Astrocyte (in vitro differentiated cells and primary cell): ENCODE measurements at regions not wholly inside any gene's neighbourhood (a gene's known extent, or its start where the extent isn't known, plus 50 kb on each side); places are given as distances from the start of the nearest gene placed in this dataset.

Source experiments
- DNase-seq: peaks from one replicate; pipeline ENCODE4 v3.0.0-alpha.2; 2010; ENCODE audit warnings: low read depth
- FAIRE-seq: peaks from 2 replicates; lab custom pipeline; 2011; peaks lifted over from hg19 to GRCh38; lab: Jason Lieb, UNC
- H2AFZ ChIP-seq: 2 replicates; pipeline ENCODE4 v1.6.0; 2012; ENCODE audit warnings: low read depth, low read length, inconsistent platforms
- H3K27ac ChIP-seq: 2 replicates; pipeline ENCODE4 v1.5.1; 2011; ENCODE audit warnings: low read depth, low read length, inconsistent platforms
- H3K27me3 ChIP-seq: 2 replicates; pipeline ENCODE4 v1.6.0; 2011; ENCODE audit warnings: low read length, inconsistent platforms; ENCODE audit not compliant: insufficient read depth
- H3K36me3 ChIP-seq: 2 replicates; pipeline ENCODE4 v1.5.1; 2011; ENCODE audit warnings: low read length, inconsistent platforms; ENCODE audit not compliant: insufficient read depth
- H3K4me1 ChIP-seq: 2 replicates; pipeline ENCODE4 v1.5.1; 2011; ENCODE audit warnings: low read length, inconsistent platforms; ENCODE audit not compliant: insufficient read depth
- H3K4me2 ChIP-seq: 2 replicates; pipeline ENCODE4 v1.6.0; 2012; ENCODE audit warnings: low read length, inconsistent platforms
- H3K4me3 ChIP-seq: 2 replicates; pipeline ENCODE4 v1.5.1; 2011; ENCODE audit warnings: low read depth, mild to moderate bottlenecking, low read length, inconsistent platforms; ENCODE audit not compliant: insufficient read depth
- H3K79me2 ChIP-seq: 2 replicates; pipeline ENCODE4 v1.6.0; 2012; ENCODE audit warnings: mild to moderate bottlenecking, low read length, inconsistent platforms; ENCODE audit not compliant: insufficient read depth
- H3K9ac ChIP-seq: 2 replicates; pipeline ENCODE4 v1.6.0; 2012; ENCODE audit warnings: mild to moderate bottlenecking, low read length, inconsistent platforms
- H3K9me3 ChIP-seq: 2 replicates; pipeline ENCODE4 v1.5.1; 2012; ENCODE audit warnings: low read depth, mild to moderate bottlenecking, low read length, inconsistent platforms; ENCODE audit not compliant: insufficient read depth
- H4K20me1 ChIP-seq: 2 replicates; pipeline ENCODE4 v1.6.0; 2012; ENCODE audit warnings: low read length, inconsistent platforms; ENCODE audit not compliant: insufficient read depth
- H3K27ac Mint-ChIP-seq: one replicate; pipeline ENCODE4 v1.8.0; 2021; ENCODE audit warnings: mild to moderate bottlenecking, mixed read lengths; ENCODE audit not compliant: unreplicated experiment
- H3K27me3 Mint-ChIP-seq: one replicate; pipeline ENCODE4 v1.8.0; 2021; ENCODE audit warnings: low read depth, mixed read lengths; ENCODE audit not compliant: unreplicated experiment
- H3K36me3 Mint-ChIP-seq: one replicate; pipeline ENCODE4 v1.8.0; 2021; ENCODE audit warnings: low read depth, mixed read lengths; ENCODE audit not compliant: unreplicated experiment
- H3K4me1 Mint-ChIP-seq: one replicate; pipeline ENCODE4 v1.8.0; 2021; ENCODE audit warnings: low read depth, mixed read lengths; ENCODE audit not compliant: unreplicated experiment
- H3K4me3 Mint-ChIP-seq: one replicate; pipeline ENCODE4 v1.8.0; 2021; ENCODE audit warnings: mild to moderate bottlenecking, moderate library complexity, mixed read lengths; ENCODE audit not compliant: unreplicated experiment
- H3K9me3 Mint-ChIP-seq: one replicate; pipeline ENCODE4 v1.8.0; 2021; ENCODE audit warnings: mild to moderate bottlenecking, mixed read lengths; ENCODE audit not compliant: unreplicated experiment
- EZH2 ChIP-seq: IDR thresholded peaks from 2 replicates; pipeline ENCODE4 v1.6.1; 2012; ENCODE audit warnings: mild to moderate bottlenecking, low read length, inconsistent platforms; ENCODE audit not compliant: insufficient read depth
- TF ChIP-seq, protein P1 (sequence below): IDR thresholded peaks from 2 replicates; pipeline ENCODE4 v1.5.1; 2011; ENCODE audit warnings: low read depth, mild to moderate bottlenecking, inconsistent platforms, low read length, moderate library complexity; ENCODE audit not compliant: insufficient read depth

DNA sequence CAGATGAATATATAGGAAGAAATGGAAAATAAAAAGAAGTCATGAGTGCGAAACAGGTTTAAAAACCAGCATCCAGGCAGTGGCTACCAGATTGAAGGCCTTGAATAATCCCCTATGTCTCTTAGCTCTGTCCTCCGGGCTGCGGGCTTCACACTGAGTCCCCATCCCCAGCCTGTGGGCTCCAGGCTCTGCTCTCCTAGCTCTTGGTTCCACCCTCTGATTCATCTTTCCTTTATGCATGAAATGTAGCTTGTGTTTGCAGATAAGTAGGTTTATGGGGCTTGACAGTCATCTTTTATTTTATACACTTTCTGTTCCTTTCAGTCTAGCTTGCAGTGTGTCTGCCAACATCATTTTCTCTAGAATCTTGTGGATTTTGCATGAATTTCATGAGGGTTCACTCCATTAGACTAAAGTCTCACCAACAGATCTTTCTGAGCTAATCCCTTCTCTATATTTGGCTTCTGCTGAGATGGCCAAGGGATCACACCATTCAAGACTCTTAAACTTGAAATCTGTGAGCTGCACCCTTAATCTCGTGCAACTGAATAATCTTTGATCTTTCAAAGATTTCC is 174.5 kb downstream of the PLPPR4 start:
- FAIRE-seq = no peak

DNA sequence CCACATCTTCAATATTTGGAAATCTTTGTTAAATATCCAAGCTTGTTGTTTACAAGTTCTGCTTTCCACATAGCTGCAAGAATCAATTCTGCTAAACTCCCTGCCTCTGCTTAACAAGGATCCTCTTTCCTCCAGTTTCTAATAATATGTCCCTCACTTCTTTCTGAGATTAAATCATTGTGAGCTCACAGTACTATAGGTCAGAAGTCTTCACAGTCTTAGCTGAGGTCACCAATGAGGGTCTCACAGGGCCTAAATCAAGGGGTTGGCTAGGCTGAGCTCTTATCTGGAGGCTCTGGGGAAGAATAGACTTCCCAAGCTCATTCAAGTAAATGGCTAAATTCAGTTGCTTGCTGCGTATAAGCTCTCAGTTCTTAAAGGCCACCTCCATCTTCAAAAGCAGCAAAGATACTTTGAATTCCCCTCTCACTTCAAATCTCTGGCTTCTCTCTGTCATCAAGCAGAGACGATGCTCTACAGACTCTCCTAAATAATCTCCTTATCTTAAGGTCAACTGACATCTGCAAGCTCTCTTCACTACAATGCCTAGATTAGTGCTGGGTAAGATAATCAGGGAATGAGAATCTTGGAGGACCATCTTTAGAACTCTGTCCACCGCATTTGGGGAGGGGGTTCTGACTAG is 175.3 kb downstream of the PLPPR4 start:
- no peak for FAIRE-seq
- Histone ChIP-seq H3K36me3 (no peaks in the 10 kb centered on the region), H3K27me3 (no peaks in the 10 kb centered on the region), H3K4me2 (no peak overlapping the region), H3K79me2 (no peaks in the 10 kb centered on the region), H3K4me1 (peaks cover 6% of the 10 kb centered on the region), H3K27ac (no peak overlapping the region), H3K9ac (no peak overlapping the region), H2AFZ (no peak overlapping the region), H3K9me3 (no peaks in the 10 kb centered on the region), H3K4me3 (no peak overlapping the region), H4K20me1 (no peaks in the 10 kb centered on the region)
- H3K4me3 Mint-ChIP-seq = no peak overlapping the region
- no peaks in the 10 kb centered on the region for H3K36me3 Mint-ChIP-seq
- H3K4me1 Mint-ChIP-seq = peaks cover 15% of the 10 kb centered on the region
- no peaks in the 10 kb centered on the region for H3K9me3 Mint-ChIP-seq
- TF ChIP-seq, protein P1, sequence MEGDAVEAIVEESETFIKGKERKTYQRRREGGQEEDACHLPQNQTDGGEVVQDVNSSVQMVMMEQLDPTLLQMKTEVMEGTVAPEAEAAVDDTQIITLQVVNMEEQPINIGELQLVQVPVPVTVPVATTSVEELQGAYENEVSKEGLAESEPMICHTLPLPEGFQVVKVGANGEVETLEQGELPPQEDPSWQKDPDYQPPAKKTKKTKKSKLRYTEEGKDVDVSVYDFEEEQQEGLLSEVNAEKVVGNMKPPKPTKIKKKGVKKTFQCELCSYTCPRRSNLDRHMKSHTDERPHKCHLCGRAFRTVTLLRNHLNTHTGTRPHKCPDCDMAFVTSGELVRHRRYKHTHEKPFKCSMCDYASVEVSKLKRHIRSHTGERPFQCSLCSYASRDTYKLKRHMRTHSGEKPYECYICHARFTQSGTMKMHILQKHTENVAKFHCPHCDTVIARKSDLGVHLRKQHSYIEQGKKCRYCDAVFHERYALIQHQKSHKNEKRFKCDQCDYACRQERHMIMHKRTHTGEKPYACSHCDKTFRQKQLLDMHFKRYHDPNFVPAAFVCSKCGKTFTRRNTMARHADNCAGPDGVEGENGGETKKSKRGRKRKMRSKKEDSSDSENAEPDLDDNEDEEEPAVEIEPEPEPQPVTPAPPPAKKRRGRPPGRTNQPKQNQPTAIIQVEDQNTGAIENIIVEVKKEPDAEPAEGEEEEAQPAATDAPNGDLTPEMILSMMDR = no peak
- no peak for TF ChIP-seq EZH2
- no peak overlapping the region for H3K27ac Mint-ChIP-seq
- no peak for DNase-seq
- no peaks in the 10 kb centered on the region for H3K27me3 Mint-ChIP-seq

More for the DNA sequence above, 174.5 kb downstream of the PLPPR4 start:
- Mint-ChIP-seq H3K27ac (no peak overlapping the region), H3K9me3 (no peaks in the 10 kb centered on the region), H3K36me3 (no peaks in the 10 kb centered on the region), H3K27me3 (no peaks in the 10 kb centered on the region), H3K4me3 (no peak overlapping the region), H3K4me1 (peaks cover 15% of the 10 kb centered on the region)
- TF ChIP-seq, protein P1 = no peak
- no peak for TF ChIP-seq EZH2
- Histone ChIP-seq H3K27ac (no peak overlapping the region), H3K4me3 (no peak overlapping the region), H2AFZ (no peak overlapping the region), H3K9me3 (no peaks in the 10 kb centered on the region), H3K9ac (no peak overlapping the region), H3K4me1 (peaks cover 6% of the 10 kb centered on the region), H3K79me2 (no peaks in the 10 kb centered on the region), H3K36me3 (no peaks in the 10 kb centered on the region), H3K27me3 (no peaks in the 10 kb centered on the region), H4K20me1 (no peaks in the 10 kb centered on the region), H3K4me2 (no peak overlapping the region)
- DNase-seq = no peak
